ENCODE measurements at regions not wholly inside any gene's neighbourhood (a gene's known extent, or its start where the extent isn't known, plus 50 kb on each side); places are given as distances from the start of the nearest gene placed in this dataset.

- no TSS peak for BruUV-seq (replicated peaks)
- ATAC-seq = no peak
- in situ Hi-C loops (cut with HindIII; ENCODE audit: low pct_unique_long_range_greater_than_20kb, low sequenced_read_pairs) = no loop called here
- no peak for DNase-seq (ENCODE audit: low read depth, low spot score)
- Histone ChIP-seq H3K4me1 (ENCODE audit: control insufficient read depth, insufficient read depth, low read length) (no peaks in the 10 kb centered on the region), H3K4me3 (ENCODE audit: low read depth in 2 of 2, low read length in 2 of 2) (no peak overlapping the region), H3K9me3 (ENCODE audit: control insufficient read depth, insufficient read depth, low read depth, low read length) (no peaks in the 10 kb centered on the region), H3K36me3 (ENCODE audit: control insufficient read depth, insufficient read depth, low read length) (no peaks in the 10 kb centered on the region), H3K27me3 (ENCODE audit: control insufficient read depth, insufficient read depth, low read length) (no peaks in the 10 kb centered on the region), H3K27ac (ENCODE audit: low read length) (no peak overlapping the region)
- TF ChIP-seq TCF7L2 (IDR thresholded peaks at IDR 0.05; ENCODE audit: low read depth, low read length) (no peak), SIN3A (IDR thresholded peaks at IDR 0.05; ENCODE audit: borderline replicate concordance, insufficient read depth, low read depth, low read length) (no peak), REST (IDR thresholded peaks at IDR 0.05; ENCODE audit: insufficient read depth in 1 of 2, low read depth in 2 of 2, low read length in 1 of 2) (no peak), POLR2AphosphoS5 (IDR thresholded peaks at IDR 0.05; ENCODE audit: low read depth, low read length) (no peak), CTCF (IDR thresholded peaks at IDR 0.05) (no peak)
- ChIA-PET CTCF (no interaction called here), POLR2A (interaction anchor here (0.6 kb wide), 1 partner anchor 70 kb away, joined by 8 read pairs; the partner anchor contains the start of gene KCTD15)
- intact Hi-C loops (cut with micrococcal nuclease; ENCODE audit: unreplicated experiment) = no loop called here
Observed at GRCh38 chr19:33866696-33867095, 70.0 kb downstream of the KCTD15 start.

- Histone ChIP-seq H3K9me3 (ENCODE audit: control insufficient read depth, insufficient read depth, low read depth, low read length) (no peaks in the 10 kb centered on the region), H3K27me3 (ENCODE audit: control insufficient read depth, insufficient read depth, low read length) (no peaks in the 10 kb centered on the region), H3K4me1 (ENCODE audit: control insufficient read depth, insufficient read depth, low read length) (no peaks in the 10 kb centered on the region), H3K4me3 (ENCODE audit: low read depth in 2 of 2, low read length in 2 of 2) (no peak overlapping the region), H3K36me3 (ENCODE audit: control insufficient read depth, insufficient read depth, low read length) (no peaks in the 10 kb centered on the region), H3K27ac (ENCODE audit: low read length) (no peak overlapping the region)
- in situ Hi-C loops (cut with HindIII; ENCODE audit: low pct_unique_long_range_greater_than_20kb, low sequenced_read_pairs) (no loop called here), intact Hi-C loops (cut with micrococcal nuclease; ENCODE audit: unreplicated experiment) (no loop called here)
- BruUV-seq (replicated peaks) = no TSS peak
- ChIA-PET POLR2A (interaction anchor here (0.7 kb wide), 1 partner anchor 129 kb away, joined by 3 read pairs; no protein-coding TSS in a partner anchor), CTCF (no interaction called here)
- TF ChIP-seq POLR2AphosphoS5 (IDR thresholded peaks at IDR 0.05; ENCODE audit: low read depth, low read length) = no peak
- no peak for TF ChIP-seq REST (IDR thresholded peaks at IDR 0.05; ENCODE audit: insufficient read depth in 1 of 2, low read depth in 2 of 2, low read length in 1 of 2)
- TF ChIP-seq SIN3A (IDR thresholded peaks at IDR 0.05; ENCODE audit: borderline replicate concordance, insufficient read depth, low read depth, low read length) = no peak
- TF ChIP-seq CTCF (IDR thresholded peaks at IDR 0.05) = no peak
- TF ChIP-seq TCF7L2 (IDR thresholded peaks at IDR 0.05; ENCODE audit: low read depth, low read length) = no peak
- DNase-seq (ENCODE audit: low read depth, low spot score) (no peak), ATAC-seq (no peak)
Observed at GRCh38 chr19:33868076-33868735, 71.5 kb downstream of the KCTD15 start.
